GM18499 (cell line): ENCODE measurements at regions not wholly inside any gene's neighbourhood (a gene's known extent, or its start where the extent isn't known, plus 50 kb on each side); places are given as distances from the start of the nearest gene placed in this dataset.
A peak's percentile ranks its signal among the peaks of the same experiment; 100 is the strongest.

Source experiments
- ATAC-seq: cut with Tn5 transposase; IDR thresholded peaks from one replicate; pipeline ENCODE4 v1.9.1; 2021; ENCODE audit warnings: moderate number of reproducible peaks; ENCODE audit not compliant: insufficient read depth, unreplicated experiment

DNA sequence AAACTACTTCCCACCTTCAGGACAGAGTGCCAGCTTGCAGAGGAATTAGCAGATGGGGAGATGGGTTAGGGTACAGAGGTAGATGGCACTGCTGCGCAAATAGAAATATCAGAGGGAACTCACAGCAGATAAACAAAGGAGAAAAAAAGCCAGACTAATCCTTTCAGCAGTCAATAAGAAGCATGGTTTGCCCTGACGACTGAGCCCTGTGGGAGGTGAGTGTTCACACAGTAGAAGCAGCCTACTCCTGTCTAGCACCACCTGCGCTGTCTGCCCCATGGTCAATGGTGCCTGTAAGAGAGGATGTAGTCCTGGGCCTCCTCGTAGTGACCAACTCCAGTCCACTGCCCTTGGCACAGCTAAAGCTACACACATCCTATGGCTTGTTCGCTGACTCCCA lies 174.1 kb downstream of the IBTK start:
- no peak for ATAC-seq

DNA sequence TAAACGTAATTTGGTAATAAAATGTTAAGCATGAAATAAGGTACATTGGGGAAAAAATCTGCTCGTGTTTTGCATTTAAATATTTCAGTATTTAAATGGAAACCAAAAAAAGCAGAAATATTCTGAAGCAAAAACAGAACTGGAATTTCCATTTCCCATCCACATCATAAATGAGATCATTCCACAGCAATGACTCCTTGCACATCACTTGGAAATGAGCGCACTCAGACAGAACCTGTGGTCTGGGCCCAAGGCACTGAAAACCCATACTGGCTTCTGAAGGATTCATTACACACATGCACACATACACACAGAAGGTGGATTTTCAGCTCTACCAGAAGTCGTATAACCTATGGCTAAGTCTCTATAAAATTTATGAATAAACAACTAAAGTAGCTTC lies 174.8 kb downstream of the IBTK start:
- no peak for ATAC-seq

DNA sequence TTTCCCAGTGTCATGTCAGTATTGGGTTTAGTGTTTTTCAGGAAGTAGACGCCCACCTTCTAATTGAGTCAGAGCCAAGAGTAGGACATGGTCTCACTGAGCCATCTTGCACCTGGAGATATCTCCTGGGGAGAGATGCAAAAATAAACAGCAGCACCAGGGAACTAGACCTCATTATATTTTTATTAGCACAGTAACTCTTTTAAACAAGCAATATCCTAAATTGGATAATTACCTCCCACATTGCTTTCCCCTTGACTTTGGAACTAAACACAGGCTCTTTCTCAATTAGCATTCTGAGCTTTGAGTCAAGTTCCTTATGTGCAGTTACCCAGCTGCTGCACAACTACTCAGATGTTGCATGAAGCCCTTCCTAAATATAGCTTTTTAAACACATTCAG lies 175.4 kb downstream of the IBTK start:
- ATAC-seq = no peak

DNA sequence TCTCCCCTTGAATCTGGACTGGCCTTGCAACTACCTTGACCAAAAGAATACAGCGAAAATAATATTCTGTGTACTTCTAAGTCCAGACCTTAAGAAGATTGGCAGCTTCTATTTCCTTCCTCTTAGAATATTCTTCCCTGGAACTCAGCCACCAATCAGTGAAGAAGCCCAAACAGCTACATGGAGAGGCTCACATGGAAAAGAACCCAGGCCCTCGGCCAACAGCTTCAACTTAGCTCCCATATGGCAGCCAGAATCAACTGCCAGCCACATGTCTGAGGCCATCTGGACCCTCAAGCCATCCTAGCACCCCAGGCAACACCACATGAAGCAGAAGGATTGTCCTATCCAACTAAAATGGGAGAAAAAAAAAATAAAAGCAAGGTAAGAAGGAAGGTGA lies 178.8 kb downstream of the IBTK start:
- no peak for ATAC-seq

DNA sequence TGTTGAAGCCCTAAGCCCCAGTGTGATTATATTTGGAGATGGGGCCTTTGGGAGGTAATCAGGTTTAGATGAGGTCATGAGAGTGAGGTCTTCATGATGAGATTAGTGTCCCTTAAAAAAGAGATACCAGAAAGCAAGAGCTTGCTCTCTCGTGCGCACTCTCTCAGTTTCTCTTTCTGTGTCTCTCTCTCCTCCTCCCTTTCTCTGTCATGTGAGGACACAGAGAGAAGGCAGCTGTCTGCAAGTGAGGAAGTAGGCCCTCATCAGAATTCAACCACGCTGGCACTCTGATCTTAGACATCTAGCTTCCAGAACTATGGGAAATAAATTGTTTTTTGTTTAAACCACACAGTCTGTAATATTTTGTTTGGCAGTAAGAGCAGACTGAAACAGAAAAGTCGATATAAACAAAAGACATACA lies 180.5 kb downstream of the IBTK start:
- ATAC-seq = peak; percentile 97

DNA sequence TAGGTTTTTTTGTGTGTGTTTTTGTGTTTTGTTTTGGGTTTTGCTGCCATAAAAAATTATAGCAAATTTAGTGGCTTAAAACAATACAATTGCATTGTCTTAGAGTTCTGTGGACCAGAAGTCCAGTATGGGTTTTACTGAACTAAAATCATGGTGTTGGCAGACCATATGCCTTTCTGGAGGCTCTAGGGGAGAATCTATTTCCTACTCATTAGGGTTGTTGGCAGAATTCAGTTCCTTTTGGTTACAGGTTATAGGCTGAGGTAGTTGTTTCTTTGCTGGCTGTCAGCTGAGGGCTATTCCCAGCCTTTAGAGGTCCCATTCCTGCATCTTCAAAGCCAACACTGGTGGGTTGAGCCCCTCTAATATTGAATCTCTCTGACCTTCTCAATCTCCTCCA lies 181.3 kb downstream of the IBTK start:
- ATAC-seq = no peak

DNA sequence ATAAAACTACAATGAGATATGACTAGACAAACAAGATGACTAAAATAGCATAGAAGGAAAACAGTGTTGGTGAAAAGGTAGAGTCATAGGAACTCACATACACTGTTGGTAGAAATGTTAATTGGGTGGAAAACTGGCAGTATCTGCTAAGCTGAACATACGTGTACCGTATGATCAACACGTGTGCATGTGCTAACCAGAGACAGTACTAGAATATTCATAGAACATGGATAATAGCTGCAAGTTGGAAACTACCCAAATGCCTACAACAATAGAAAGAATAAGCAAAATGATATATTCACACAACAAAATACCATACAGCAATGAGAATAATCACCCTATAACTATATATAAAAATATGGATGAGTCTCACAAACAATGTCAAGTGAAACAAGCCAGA lies 184.0 kb downstream of the IBTK start:
- no peak for ATAC-seq

DNA sequence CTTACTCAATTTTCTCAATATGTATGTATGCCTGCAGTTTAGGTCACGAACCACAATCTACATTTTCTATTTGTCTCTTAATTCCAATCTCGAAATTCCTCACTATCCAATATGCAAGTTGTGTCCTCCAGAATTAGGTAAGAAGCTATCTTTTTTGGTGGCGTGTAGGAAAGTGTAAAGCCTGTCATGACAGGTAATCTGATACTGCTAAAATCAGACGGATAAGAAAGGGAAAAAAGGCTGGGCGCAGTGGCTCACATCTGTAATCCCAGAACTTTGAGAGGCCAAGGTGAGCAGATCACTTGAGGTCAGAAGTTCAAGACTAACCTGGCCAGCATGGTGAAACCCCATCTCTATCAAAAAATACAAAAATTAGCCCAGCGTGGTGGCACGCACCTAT lies 185.3 kb downstream of the IBTK start:
- no peak for ATAC-seq

DNA sequence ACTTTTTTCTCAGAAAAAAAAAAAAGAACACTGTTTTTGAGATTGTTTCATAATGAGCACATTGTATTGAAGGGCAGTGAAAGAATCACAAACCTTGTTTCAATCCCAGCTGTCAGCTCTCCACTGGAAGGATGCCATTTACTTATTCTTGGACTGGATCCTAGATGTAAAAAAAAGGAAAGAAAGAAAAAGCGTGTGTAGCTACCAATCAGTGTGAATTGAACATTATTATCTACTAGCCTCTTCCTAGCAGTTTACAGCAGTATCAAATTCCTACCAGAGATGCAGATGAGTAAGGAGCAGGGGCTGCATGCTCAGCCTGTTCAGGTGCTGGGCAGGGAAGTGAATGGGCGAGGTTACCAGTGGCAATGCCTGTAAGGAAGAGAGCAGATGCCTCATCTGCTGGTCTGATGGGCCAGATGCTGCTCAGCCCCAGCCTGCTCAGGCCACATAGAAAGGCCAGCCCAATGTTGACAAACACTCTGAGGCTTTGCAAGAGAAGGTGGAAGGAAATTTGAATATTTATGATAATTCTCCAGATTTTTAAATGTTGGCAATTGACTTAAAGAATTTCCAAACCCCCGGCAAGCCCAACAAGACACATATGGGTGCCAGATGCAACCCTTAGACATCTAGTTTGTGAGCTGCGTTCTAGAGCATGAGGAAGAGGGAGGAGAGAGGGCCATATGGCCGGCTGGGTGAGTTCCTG lies 189.5 kb downstream of the IBTK start:
- ATAC-seq = no peak

DNA sequence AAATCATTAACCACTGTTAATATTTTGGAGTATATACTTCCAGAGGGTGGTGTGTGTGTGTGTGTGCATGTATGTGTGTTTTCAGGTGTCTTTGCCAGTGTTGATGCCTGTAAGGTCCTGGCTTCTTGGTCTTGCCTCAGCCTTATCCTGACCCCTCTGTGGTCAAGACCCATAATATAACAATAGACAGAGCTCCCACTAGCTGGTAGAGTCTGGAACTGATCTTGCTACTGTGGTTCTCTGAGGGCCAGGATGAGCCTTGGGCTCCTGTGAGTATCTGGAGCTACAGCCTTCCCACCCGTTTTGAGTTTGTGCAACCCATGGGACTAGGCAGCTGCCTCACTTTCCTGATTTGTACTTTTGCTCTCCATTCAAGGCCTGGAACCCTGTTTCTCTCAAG lies 191.0 kb downstream of the IBTK start:
- no peak for ATAC-seq

DNA sequence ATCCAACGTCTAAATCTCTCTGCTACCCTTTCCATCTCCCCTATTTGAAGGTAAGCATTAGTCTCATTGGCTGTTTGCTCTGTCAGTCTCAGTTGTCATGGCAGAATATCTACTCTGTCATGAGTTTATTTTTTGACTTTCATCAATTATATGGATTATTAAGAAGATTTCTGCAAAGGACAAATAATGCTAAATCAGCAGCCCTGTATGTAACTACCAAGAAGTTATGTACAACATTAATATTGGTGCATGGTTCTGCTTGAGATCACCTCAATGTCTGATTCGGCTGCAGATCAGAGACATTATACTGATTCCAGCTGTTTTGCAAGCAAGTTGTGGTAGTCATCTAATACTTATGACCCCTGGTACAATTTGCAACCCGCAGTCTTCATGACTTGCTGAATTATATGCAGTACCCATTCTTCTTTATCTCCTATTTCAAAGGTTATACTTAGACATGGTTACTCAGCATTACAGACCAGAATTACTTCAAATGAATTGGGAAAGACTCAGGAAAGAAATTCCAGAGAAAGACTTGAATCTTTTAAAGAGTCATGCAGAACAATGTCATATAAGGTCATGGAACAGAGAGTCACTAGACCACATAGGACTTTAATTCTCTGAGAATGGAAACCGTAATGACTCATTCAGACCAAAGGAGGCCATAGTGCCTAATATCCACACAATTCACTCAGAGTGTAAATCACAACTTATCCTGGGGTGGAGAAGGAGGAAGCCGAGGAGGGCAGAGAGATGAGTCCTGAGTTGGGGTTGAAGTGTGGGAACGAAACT lies 201.4 kb downstream of the IBTK start:
- ATAC-seq = no peak

DNA sequence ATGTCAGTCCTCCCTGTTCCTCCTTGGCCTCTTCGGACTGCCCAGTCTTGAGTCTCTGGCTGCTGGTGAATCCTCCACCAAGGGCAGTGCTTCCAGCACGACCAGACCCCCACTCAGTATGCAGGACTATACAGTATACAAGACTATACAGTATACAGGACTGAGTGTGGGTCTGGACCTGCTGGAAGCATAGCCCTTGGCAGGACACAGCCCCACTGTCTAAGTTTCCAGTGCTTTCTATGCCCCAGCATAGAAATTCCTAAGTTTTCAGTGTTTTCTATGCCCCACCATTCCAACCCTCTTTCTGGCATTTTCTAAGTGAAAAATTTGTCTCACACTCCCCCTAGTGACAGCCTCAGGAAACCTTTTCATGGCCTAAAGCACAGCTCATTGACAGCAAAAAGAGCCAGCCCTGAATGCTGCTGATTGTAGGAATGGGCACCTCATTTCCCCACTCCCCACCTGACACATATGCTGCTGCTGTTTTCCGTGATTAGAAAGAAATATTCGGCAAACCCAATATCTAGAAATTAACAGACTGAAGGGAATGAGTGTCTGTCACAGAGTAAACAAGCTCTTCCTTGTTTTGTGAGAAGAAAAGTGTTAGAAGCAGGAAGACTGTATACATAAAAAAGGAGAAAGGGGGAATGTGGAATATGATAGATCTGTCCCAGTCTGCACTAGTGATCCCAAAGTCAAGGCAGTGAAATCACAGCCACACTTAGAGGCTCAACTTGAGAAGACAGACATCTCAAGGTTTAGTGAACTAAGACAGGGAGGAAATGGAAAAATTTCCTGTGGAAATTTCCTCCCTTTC lies 206.9 kb downstream of the IBTK start:
- peak; percentile 72 for ATAC-seq

DNA sequence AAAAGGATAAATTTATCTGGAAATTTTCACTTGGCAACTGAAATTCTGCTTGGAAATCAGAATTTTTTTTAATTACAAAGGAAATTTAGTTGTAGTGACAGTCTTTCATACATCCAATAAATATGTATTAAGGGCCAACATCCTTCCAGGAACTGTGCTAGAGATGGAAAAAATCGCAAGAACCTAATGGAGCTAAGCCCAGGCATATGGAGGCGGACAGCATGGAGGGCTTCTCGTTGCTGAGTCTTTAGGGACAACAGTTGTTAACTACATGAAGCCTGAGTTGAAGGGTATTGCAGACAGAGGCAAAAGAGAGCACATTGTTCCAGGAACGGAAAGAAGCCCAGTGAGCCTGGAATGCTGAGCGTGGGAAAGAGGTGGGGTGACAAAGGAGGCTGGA lies 208.9 kb downstream of the IBTK start:
- ATAC-seq = no peak

DNA sequence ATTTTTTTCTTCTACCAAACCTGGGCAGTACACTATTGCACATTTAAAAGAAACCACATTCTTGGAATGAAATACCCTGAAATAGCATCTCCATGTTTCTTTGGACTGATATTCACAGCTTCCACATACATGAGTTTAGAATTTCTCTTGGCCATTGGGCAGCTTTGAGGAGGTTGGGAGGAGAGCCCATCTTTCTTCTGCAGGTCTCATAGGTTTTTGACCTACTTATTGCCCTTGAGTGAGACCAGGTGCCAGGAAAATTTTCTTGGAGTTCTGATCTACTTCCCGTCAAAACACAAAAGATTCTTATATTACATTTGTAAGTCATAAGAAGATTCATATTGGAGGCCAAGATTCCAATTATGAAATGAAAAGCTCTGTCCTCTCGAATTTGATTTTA lies 212.0 kb downstream of the IBTK start:
- no peak for ATAC-seq

DNA sequence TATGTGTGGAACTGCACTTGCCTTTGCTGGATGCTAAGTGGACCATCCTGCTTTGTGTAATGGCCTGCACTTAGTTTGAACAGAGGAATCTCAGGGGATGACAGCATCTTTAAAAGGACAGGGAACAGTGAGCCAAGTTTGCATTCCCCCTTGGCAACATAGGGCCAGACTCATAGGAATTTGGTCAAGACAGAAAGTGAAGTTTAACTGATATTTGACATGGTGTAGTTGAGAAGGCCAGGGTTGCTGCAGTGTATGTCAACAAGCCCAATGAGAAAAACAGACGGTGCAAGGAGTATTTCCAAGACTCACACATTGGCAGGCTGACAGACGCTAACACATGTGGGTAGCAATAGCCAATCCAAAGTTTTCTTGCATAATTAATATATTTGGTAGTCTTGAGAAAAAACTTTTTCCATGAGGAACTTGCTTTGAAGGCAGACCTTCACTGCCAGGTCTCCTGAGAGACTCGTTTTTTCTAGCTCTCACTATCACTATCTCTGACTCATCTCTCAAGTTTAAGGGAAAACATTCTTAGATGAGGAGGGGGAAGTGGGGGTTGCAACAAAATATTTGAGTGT lies 213.8 kb downstream of the IBTK start:
- ATAC-seq = no peak

DNA sequence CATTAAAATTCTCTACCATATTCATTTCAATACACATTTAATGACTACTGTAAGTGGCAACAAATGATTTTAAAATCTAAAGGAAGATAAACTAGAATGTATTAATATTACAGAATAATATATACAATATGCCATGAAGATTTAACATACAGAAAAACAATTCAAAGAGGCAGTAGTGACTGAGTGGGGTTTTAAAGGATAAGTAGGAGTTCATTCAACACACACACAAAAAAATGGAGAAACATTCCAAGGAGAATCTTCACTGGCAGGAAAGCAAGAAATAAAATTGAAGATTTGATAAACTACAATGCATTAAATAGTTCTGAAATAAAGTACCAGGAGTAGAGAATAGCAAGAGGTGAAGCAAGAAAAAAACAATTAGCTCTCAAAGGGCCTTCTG lies 215.1 kb downstream of the IBTK start:
- no peak for ATAC-seq

DNA sequence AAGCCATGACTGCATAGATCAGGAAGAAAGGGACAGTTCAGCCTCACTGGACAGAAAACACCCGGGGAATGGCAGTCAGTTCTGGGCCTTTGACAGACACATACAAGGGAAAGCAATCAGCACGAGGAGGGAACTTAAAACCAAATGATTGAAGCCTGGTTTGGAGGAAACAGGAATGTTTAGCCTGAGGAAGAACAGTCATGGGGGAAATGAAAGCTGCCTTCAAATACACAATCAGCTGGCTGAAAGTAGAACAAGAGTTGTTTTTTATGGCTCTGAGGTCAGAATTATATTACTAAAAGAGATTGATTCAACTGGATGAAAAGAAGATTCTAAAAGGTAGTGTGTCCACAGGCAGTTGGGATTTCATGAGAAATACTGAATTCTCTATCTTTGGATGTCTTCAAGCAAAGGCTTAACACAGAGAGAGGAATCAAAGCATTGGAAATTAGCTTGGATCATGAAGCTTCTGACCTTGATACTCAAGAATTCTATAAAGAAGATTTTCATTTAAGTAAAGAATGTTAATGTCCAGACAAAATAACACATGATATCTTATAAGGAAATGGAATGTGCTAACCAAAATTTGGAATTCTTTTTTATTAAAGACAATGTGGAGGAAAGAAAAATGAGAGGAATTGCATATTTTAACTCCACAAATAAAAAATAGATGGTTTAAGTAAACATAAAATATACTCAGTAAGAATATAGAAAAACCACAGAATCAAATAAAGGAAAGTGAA lies 216.6 kb downstream of the IBTK start:
- no peak for ATAC-seq

DNA sequence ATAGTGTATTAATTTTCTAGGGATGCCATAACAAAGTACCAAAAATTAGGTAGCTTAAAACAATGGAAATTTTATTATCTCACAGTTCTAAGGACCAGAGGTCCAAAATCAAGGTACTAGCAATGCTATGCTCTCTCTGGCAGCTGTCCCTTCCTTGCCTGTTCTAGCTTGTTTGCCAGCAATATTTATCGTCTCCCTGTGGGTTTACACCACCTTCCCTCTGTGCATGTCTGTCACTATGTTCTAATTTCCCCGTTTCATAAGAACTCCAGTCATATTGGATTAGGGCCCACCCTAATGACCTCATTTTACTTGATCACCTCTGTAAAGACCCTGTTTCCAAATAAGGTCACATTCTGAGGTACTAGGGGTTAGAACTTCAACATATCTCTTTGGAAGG lies 217.2 kb downstream of the IBTK start:
- ATAC-seq = no peak

DNA sequence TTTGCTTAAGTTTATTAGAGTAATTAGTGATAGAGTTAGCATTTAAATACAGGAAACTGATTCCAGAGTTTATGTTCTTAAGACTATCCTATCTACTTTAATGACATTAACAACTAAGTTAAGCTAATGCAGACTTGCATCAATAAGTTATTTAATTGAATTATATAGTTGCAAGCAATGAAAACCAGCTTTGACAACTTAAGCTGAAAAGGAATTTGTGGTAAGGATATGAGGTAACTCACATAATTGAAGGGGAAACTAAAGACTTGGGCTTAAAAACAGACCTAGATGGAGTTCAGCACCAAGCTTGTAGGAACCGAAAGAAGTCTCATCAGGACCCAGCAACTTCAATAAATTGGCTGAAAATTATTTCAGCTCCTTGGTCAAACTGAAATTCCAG lies 222.3 kb downstream of the IBTK start:
- no peak for ATAC-seq

DNA sequence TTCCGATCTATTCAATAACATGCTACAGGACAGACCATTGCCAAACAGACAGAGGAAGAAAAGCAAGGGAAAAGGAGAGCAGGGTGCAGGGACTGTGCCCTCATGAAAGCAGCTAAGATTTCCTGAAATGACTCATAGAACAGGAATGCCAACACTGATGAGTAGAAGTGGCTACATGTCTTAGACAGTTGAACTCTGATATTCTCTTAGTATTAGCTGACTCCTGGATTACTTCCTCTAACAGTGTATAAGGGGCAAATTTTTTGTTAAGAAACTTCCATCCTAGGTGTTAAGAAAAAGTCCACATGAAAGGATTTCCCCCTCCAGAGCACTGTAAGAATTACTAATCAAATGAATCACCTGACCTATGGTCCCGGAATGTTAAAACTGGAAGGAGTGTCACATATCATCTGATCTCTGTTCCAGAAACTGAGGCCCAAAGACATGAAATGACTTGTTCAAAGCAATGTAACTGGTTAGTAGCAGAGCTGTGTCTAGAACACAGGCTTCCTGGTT lies 224.9 kb downstream of the IBTK start:
- no peak for ATAC-seq
